ENCODE measurements at regions not wholly inside any gene's neighbourhood (a gene's known extent, or its start where the extent isn't known, plus 50 kb on each side); places are given as distances from the start of the nearest gene placed in this dataset.

GRCh38 chr1:25034736-25035522, 104.9 kb upstream of the RUNX3 start:
- DNase-seq = no peak

- no peak for DNase-seq
Measured at GRCh38 chr1:25033828-25034705, 104.0 kb upstream of the RUNX3 start.

- DNase-seq = no peak
Measured at GRCh38 chr1:25033030-25033827, 103.2 kb upstream of the RUNX3 start.

- no peak for DNase-seq
Measured at GRCh38 chr1:25031966-25032667, 102.0 kb upstream of the RUNX3 start.

GRCh38 chr1:25031601-25031965, 101.5 kb upstream of the RUNX3 start:
- DNase-seq = no peak

- DNase-seq = no peak
Measured at GRCh38 chr1:25030674-25031589, 100.9 kb upstream of the RUNX3 start.

- DNase-seq = no peak
Measured at GRCh38 chr1:25030012-25030411, 99.9 kb upstream of the RUNX3 start.

DNA sequence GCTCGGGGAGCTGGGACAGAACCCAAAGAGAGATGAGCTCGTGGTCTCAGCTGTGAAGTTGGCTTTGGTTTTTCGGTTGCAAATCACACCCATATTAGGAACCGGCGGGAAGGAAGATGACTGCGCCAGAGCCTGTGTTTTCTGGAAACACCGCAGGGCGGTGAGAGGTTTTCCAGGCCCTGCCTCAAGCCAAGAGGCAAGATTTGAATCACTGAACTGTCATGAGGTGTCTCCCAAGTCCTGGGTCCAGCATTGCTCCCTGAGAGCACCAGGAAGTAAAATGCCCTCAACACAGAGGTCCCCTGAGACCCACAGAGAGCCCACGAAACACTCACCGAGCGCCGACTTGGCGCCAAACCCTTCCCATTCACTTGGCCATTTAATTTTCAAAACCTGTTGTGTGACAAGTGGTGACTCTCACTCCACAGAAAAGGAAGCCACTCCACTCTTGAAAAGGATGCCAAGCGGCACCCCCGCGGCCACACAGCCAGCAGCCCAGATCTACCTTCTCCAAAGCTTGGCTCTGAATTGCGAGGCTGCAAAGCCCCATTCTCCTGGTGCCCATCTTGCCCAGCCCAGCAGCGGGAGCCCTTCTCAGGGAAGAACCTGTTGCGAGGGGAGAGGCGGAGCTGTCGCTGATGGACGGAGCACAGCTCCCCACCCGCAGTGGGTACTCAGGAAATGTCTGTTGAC, 99.0 kb upstream of the RUNX3 start:
- DNase-seq = no peak

DNA sequence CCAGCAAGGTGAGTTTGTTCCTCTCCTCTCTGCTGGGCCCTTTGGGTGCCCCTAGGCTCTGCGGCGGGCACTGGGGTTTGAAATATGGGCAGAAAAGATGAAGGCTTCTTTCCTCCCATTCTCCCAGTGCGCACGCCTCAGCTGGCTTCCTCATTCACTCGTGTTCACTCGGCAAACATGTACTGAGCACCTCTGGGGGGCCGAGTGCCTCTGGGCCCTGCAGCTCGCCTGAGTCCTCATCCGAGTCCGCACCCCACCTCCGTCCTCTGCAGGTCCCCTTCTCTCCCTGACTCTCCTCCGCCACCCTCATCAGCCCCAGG, 98.5 kb upstream of the RUNX3 start:
- DNase-seq = no peak

DNA sequence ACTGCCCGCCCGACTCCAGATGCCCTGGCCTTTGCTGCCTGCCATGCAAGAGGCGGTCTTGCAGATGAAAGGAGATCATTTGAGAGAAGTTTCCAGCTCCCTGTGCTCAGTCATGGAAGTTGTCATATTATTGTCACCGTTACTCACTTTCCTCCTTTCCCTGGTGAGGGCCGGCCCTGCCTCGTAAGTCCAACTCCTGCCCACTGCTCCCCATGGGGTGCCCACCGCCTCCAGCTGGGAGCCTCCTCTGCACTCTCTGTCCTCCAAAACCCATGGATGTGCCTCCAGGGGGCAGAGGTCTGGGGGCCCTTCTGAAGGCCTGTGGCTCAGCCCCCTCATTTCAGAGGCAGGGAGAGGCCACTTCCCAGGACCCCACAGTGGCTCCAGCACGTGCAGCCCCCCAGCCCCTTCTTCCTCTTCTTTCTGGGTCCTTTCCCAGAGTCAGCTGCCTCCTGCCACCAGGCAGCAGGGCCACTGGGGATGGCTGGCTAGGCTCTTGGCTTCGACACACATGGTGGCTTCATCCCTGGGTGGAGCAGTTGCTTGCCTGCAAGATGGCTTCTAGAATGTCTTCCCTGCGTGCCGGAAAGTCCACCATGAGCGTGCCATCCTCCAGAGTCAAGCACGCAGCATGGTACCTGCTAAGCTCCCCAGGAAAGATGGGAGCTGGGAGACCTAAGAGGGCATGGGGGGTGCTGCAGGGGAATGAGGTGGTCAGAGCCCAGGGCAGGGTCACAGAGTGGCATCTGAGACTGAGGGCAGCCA, 97.9 kb upstream of the RUNX3 start:
- DNase-seq = no peak

GRCh38 chr1:25026730-25027450, 96.8 kb upstream of the RUNX3 start:
- DNase-seq = no peak

- no peak for DNase-seq
Measured at GRCh38 chr1:25026304-25026703, 96.2 kb upstream of the RUNX3 start.

DNA sequence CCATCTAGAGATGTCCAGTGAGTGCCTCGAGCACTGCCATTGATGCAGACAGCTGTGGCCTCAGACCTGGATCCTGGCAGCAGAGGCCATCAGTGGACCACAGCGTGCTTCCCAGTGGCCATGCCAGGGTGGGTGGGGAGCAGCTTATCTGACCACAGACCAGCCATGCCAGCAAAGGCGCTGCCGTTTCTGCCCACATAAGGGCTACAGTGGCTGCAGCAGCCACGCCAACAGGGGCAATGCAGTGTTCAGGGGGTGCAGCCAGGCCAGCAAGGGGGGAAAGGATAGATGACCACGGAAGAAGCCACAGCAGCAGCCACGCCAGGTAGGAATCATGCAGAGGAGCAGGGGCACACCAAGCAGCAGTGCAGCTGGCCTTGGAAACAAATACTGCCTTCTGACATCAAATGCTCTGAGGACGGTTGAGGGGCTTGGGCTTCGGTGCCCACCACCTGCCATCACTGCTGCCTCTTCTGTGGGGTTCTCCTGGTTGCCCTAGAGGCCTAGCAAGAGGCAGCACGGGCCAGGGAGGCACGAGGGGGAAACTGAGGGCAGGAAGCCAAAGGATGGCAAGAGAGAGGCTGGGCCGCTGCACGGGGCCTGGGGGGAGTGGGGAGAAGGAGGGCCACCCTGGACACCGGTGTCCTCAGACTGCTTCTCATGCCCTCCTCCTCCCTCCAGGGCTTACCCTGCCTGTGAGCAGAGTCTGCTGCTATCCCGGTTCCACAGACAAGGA, 94.7 kb upstream of the RUNX3 start:
- DNase-seq = no peak

GRCh38 chr1:25023826-25024225, 93.8 kb upstream of the RUNX3 start:
- no peak for DNase-seq

DNA sequence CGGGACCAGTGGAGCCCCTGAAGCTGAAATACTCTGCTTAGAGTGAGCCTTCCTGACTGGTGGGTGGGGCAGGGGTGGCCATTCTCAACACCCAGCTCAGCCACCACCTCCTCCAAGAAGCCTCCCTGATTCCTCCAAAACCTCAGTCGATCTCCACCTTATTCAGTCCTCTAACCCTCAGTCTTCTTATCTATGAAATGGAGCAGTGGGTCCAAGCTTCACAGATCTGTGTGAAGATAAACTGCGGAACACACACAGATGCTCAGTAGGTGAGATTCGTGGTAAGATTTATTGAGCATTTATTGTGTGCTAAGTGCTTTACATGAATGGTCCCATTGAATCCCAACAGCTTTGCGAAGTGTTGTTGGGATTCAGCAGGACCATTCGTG, 93.1 kb upstream of the RUNX3 start:
- no peak for DNase-seq

- DNase-seq = no peak
Measured at GRCh38 chr1:25022361-25023189, 92.5 kb upstream of the RUNX3 start.

DNA sequence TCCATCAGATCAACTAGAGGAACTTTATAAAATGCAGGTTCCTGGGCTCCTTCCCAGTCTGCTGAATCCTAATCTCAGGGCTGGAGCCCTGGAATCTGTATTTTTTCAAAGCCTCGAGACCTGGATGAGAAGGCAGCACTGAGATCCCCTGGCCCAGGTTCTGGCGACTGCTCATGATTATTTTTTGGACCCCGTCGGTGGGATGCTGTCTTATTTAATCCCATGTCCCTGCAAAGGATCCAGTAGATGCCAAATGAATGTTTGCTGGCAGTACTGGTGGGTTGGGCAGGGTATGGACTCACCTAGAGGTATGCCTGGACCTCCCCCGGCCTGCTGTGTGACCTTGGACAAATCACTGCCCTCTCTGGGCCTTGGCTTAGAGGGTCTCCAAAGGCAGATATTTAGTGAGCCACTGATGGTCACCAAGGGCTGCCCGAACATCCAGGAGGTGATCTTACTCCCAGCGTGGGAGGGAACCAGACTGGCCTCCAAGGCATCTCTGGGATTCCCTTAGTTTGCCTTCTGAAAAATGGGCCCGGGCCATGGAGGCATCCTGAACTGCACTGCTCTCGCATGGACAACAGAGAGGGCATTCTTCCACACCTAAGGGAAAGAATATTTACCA, 91.6 kb upstream of the RUNX3 start:
- no peak for DNase-seq
